Liver (tissue), 8 donors: ENCODE measurements at regions not wholly inside any gene's neighbourhood (a gene's known extent, or its start where the extent isn't known, plus 50 kb on each side); places are given as distances from the start of the nearest gene placed in this dataset.

Experiments used
- DNase-seq: peaks from one replicate; pipeline ENCODE4 v3.0.0-alpha.2; 2017; ENCODE audit warnings: low spot score
- H3K27ac ChIP-seq, 2 donors: one replicate each; pipeline ENCODE4 v1.7.0; 2013; ENCODE audit warnings: inconsistent platforms in 2 of 2, low read length in 2 of 2, control low read depth in 1 of 2, low read depth in 1 of 2, mild to moderate bottlenecking in 1 of 2
- H3K27me3 ChIP-seq, 4 donors: one replicate each; pipeline versions ENCODE4 v1.6.1 to v1.7.0; 2013; ENCODE audit warnings: low read length in 3 of 4, inconsistent platforms in 1 of 4, mild to moderate bottlenecking in 1 of 4, moderate library complexity in 1 of 4; ENCODE audit not compliant: control insufficient read depth in 4 of 4, insufficient read depth in 4 of 4
- H3K36me3 ChIP-seq, 4 donors: one replicate each; pipeline versions ENCODE4 v1.6.1 to v1.7.0; 2013; ENCODE audit warnings: low read length in 3 of 4, mild to moderate bottlenecking in 3 of 4, low read depth in 1 of 4, moderate library complexity in 1 of 4; ENCODE audit not compliant: control insufficient read depth in 4 of 4, insufficient read depth in 3 of 4
- H3K4me1 ChIP-seq, 4 donors: one replicate each; pipeline versions ENCODE4 v1.6.1 to v1.7.0; 2013; ENCODE audit warnings: low read length in 3 of 4, mild to moderate bottlenecking in 3 of 4, moderate library complexity in 1 of 4; ENCODE audit not compliant: control insufficient read depth in 4 of 4, insufficient read depth in 4 of 4
- H3K4me3 ChIP-seq, 3 donors: one replicate each; pipeline versions ENCODE4 v1.6.1 to v1.7.0; 2013; ENCODE audit warnings: low read length in 3 of 3, control low read depth in 1 of 3, low read depth in 1 of 3, mild to moderate bottlenecking in 1 of 3
- H3K9ac ChIP-seq, 2 donors: one replicate each; pipeline ENCODE4 v1.7.0; 2013; ENCODE audit warnings: low read length in 2 of 2, mild to moderate bottlenecking in 2 of 2, moderate library complexity in 2 of 2, control low read depth in 1 of 2, low read depth in 1 of 2
- H3K9me3 ChIP-seq, 4 donors: one replicate each; pipeline versions ENCODE4 v1.6.1 to v1.7.0; 2013; ENCODE audit warnings: low read length in 3 of 4; ENCODE audit not compliant: control insufficient read depth in 4 of 4
- CTCF ChIP-seq: fragments of 150-350 bp; IDR thresholded peaks from 2 replicates; pipeline ENCODE4 v1.5.1; 2017; ENCODE audit warnings: improper control_type of control experiment, low read depth, low read length; ENCODE audit not compliant: missing input control
- FOXA2 ChIP-seq: IDR thresholded peaks from 2 replicates; pipeline ENCODE4 v1.6.1; 2016; ENCODE audit warnings: antibody characterized with exemption
- HNF4A ChIP-seq, 2 donors: conservative IDR thresholded peaks; 2 replicates each; pipeline ENCODE4 v1.6.1; 2016; ENCODE audit warnings: antibody characterized with exemption in 2 of 2, mild to moderate bottlenecking in 2 of 2
- HNF4G ChIP-seq: IDR thresholded peaks from 2 replicates; pipeline ENCODE4 v1.6.1; 2016; ENCODE audit warnings: antibody characterized with exemption
- MAX ChIP-seq: IDR thresholded peaks from 2 replicates; pipeline ENCODE4 v1.6.1; 2016; ENCODE audit warnings: antibody characterized with exemption
- NR2F2 ChIP-seq: IDR thresholded peaks from 2 replicates; pipeline ENCODE4 v1.6.1; 2016; ENCODE audit warnings: antibody characterized with exemption
- RAD21 ChIP-seq, 2 donors: IDR thresholded peaks; 2 replicates each; pipeline ENCODE4 v1.6.1; 2016; ENCODE audit warnings: antibody characterized with exemption in 2 of 2, mild to moderate bottlenecking in 2 of 2
- REST ChIP-seq: IDR thresholded peaks from 2 replicates; pipeline ENCODE4 v1.6.1; 2016; ENCODE audit warnings: antibody characterized with exemption, mild to moderate bottlenecking
- YY1 ChIP-seq: IDR thresholded peaks from 2 replicates; pipeline ENCODE4 v1.6.1; 2016; ENCODE audit warnings: antibody characterized with exemption, mild to moderate bottlenecking
- WGBS: extraction: QIAGEN DNeasy Blood & Tissue Kit; methylation state at CpG from one replicate; pipeline ENCODE4 v1.1.7; 2013; 5-methylcytosine and 5-hydroxymethylcytosine counted together
- donor health status: healthy.
- donor health status: healthy.
- donor health status: healthy.
- donor health status: healthy.
- donor health status: healthy.

DNA sequence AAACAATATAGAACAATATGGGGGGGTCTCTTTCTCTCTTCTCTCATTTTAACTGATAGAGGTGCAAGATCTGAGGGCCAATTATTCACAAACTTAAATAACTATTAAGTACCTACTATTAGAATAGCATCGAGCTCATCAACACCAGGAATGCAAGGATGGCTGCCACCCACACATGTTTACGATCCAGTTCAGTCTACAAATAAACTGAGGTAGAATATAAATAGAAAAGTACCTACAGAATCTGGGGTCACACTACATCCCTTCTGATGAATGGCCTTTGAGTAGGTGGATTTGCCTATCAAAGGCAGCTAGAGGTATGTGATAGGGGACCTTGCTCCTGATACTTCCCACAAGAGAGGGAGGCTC lies 91.8 kb upstream of the ZNF366 start:
- peaks cover 0 to 3% (median 0%) of the 10 kb centered on the region in 4 donors for H3K9me3 ChIP-seq

DNA sequence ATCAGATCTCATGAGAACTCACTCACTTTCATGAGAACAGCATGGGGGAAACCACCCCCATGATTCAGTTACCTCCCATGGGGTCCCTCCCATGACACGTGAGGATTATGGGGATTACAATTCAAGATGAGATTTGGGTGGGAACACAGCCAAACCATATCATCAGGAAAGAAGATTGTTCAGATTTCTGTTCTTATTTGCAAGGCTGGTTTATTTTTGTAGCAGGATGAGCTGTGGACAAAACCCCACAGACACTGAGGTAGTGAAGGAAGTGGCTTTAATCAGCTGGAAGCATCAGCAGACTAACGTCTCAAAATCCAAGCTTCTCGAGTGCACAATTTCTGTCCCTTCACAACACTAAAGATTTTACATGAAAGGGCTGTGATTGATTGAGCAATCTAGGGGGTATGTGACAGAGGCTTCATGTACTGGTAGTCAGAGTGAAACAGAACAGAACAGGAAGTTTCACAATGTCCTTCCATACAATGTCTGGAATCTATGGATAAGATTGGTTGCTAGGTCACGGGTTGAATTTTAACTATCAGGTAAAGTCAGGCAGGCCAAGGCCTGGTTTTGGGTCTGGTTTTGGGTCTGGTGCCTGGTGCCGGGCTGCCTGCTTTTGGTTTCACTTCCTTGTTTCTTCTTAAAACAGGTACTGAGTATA lies 91.3 kb upstream of the ZNF366 start:
- H3K36me3 ChIP-seq, result no peaks in the 10 kb centered on the region
- no peak for DNase-seq
- no peak overlapping the region for H3K9ac ChIP-seq
- peaks cover 0 to 3% (median 0%) of the 10 kb centered on the region in 4 donors for H3K9me3 ChIP-seq
- WGBS, result 75% methylated on average over 5 of the region's 5 CpGs
- H3K27me3 ChIP-seq, result no peaks in the 10 kb centered on the region
- TF ChIP-seq MAX (no peak), REST (no peak), YY1 (no peak), FOXA2 (no peak), CTCF (no peak), NR2F2 (no peak)
- no peak overlapping the region for H3K27ac ChIP-seq
- no peak overlapping the region for H3K4me3 ChIP-seq
- no peaks in the 10 kb centered on the region for H3K4me1 ChIP-seq

More for the DNA sequence above, 91.8 kb upstream of the ZNF366 start:
- H3K36me3 ChIP-seq, result no peaks in the 10 kb centered on the region
- no peak overlapping the region for H3K27ac ChIP-seq
- H3K27me3 ChIP-seq, result no peaks in the 10 kb centered on the region
- no peak overlapping the region for H3K9ac ChIP-seq
- H3K4me1 ChIP-seq, result no peaks in the 10 kb centered on the region
- 99% methylated on average over 2 of the region's 2 CpGs for WGBS
- H3K4me3 ChIP-seq, result no peak overlapping the region
- DNase-seq, result no peak
- TF ChIP-seq RAD21 (IDR thresholded peaks at IDR 0.05) (no peak), CTCF (no peak), REST (no peak), HNF4G (no peak), MAX (no peak), HNF4A (conservative IDR thresholded peaks at IDR 0.05) (no peak)
